ENCODE measurements at regions not wholly inside any gene's neighbourhood (a gene's known extent, or its start where the extent isn't known, plus 50 kb on each side); places are given as distances from the start of the nearest gene placed in this dataset.
"Not testable (repeated sequence)": the region's sequence is repeated elsewhere in the genome, so short reads cannot be mapped to it uniquely, and the experiment has no call there.

- H3F3A ChIP-seq (ENCODE audit: control insufficient read depth, insufficient read depth); H3K4me1 ChIP-seq (ENCODE audit: control insufficient read depth, low read length); H3K79me2 ChIP-seq (ENCODE audit: control insufficient read depth, low read length); H3K4me2 ChIP-seq (ENCODE audit: low read length); H3K9me2 ChIP-seq (replicated peaks; ENCODE audit: control insufficient read depth, low read length); H3K27ac ChIP-seq (ENCODE audit: low read depth, low read length); H3K4me3 ChIP-seq (ENCODE audit: low read length); H4K20me1 ChIP-seq (ENCODE audit: control insufficient read depth, insufficient read depth, low read depth, low read length); H3K27me3 ChIP-seq (ENCODE audit: control insufficient read depth, low read length); H3K36me3 ChIP-seq (ENCODE audit: control insufficient read depth, low read length); H3K9me3 ChIP-seq (ENCODE audit: control insufficient read depth, insufficient read depth, low read length): not testable (repeated sequence)
Measured at GRCh38 chr16:18263046-18263445, 73.5 kb downstream of the NPIPA8 start.

DNA sequence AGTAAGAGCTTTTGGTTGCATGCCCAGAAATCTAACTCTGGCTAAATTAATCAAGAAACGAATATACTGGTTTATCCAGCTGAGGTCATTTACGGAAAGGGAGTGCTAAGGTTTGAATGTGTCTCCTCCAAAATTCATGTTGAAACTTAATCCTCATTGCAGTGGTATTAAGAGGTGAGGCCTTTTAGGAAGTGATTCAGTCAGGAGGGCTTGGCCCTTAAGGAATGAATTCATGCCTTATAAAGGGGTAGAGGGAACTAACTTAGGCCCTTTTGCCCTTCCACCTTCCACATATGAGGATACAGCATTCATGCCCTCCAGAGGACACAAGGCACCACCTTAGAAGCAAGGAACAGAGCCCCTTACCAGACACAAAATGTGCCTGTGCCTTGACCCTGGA lies 74.7 kb downstream of the NPIPA8 start:
- H3K27me3 ChIP-seq (ENCODE audit: control insufficient read depth, low read length); H3K4me3 ChIP-seq (ENCODE audit: low read length); H3K36me3 ChIP-seq (ENCODE audit: control insufficient read depth, low read length); H3K27ac ChIP-seq (ENCODE audit: low read depth, low read length); H3K79me2 ChIP-seq (ENCODE audit: control insufficient read depth, low read length); H3K9me3 ChIP-seq (ENCODE audit: control insufficient read depth, insufficient read depth, low read length); H3K4me2 ChIP-seq (ENCODE audit: low read length); H3K9me2 ChIP-seq (replicated peaks; ENCODE audit: control insufficient read depth, low read length); H4K20me1 ChIP-seq (ENCODE audit: control insufficient read depth, insufficient read depth, low read depth, low read length); H3K4me1 ChIP-seq (ENCODE audit: control insufficient read depth, low read length); H3F3A ChIP-seq (ENCODE audit: control insufficient read depth, insufficient read depth): not testable (repeated sequence)

DNA sequence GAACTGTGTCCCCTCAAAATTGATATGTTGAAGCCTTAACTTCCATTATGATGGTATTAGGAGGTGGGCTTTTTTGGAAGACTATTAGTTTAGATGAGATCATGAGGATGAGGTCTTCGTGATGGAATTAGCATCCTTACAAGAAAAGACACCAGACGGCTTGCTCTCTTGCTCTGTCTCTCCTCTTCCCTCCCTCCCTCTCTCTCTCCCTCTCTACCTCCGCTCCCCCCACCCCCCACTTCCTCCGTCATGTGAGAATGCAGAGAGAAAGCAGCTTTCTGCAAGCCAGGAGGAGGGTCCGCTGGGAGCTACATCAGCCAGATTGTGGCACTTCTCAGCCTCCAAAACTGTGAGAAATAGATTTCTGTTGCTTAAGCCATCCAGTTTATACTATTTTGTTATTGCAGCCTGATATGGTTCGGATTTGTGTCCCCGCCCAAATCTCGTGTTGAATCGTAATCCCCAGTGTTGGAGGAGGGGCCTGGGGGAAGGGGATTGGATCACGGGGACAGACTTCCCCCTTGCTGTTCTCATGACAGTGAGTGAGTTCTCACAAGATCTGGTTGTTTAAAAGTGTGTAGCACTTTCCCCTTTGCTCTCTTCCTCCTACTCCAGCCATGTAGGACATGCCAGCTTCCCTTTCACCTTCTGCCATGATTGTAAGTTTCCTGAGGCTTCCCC lies 76.9 kb downstream of the NPIPA8 start:
- H3K27ac ChIP-seq (ENCODE audit: low read depth, low read length); H3K9me3 ChIP-seq (ENCODE audit: control insufficient read depth, insufficient read depth, low read length); H3K79me2 ChIP-seq (ENCODE audit: control insufficient read depth, low read length); H3K4me2 ChIP-seq (ENCODE audit: low read length); H3F3A ChIP-seq (ENCODE audit: control insufficient read depth, insufficient read depth); H4K20me1 ChIP-seq (ENCODE audit: control insufficient read depth, insufficient read depth, low read depth, low read length); H3K4me1 ChIP-seq (ENCODE audit: control insufficient read depth, low read length); H3K9me2 ChIP-seq (replicated peaks; ENCODE audit: control insufficient read depth, low read length); H3K36me3 ChIP-seq (ENCODE audit: control insufficient read depth, low read length); H3K4me3 ChIP-seq (ENCODE audit: low read length); H3K27me3 ChIP-seq (ENCODE audit: control insufficient read depth, low read length): not testable (repeated sequence)

GRCh38 chr16:18252943-18253342 lies 83.6 kb downstream of the NPIPA8 start:
- not testable (repeated sequence) for H3K9me2 ChIP-seq (replicated peaks; ENCODE audit: control insufficient read depth, low read length); H3K4me2 ChIP-seq (ENCODE audit: low read length); H3K36me3 ChIP-seq (ENCODE audit: control insufficient read depth, low read length); H3K79me2 ChIP-seq (ENCODE audit: control insufficient read depth, low read length); H3F3A ChIP-seq (ENCODE audit: control insufficient read depth, insufficient read depth); H3K27ac ChIP-seq (ENCODE audit: low read depth, low read length); H4K20me1 ChIP-seq (ENCODE audit: control insufficient read depth, insufficient read depth, low read depth, low read length); H3K27me3 ChIP-seq (ENCODE audit: control insufficient read depth, low read length); H3K4me3 ChIP-seq (ENCODE audit: low read length); H3K4me1 ChIP-seq (ENCODE audit: control insufficient read depth, low read length); H3K9me3 ChIP-seq (ENCODE audit: control insufficient read depth, insufficient read depth, low read length)

- not testable (repeated sequence) for H3K36me3 ChIP-seq (ENCODE audit: control insufficient read depth, low read length); H3K9me3 ChIP-seq (ENCODE audit: control insufficient read depth, insufficient read depth, low read length); H3K27me3 ChIP-seq (ENCODE audit: control insufficient read depth, low read length); H3K4me2 ChIP-seq (ENCODE audit: low read length); H3K4me1 ChIP-seq (ENCODE audit: control insufficient read depth, low read length); H3K27ac ChIP-seq (ENCODE audit: low read depth, low read length); H4K20me1 ChIP-seq (ENCODE audit: control insufficient read depth, insufficient read depth, low read depth, low read length); H3F3A ChIP-seq (ENCODE audit: control insufficient read depth, insufficient read depth); H3K79me2 ChIP-seq (ENCODE audit: control insufficient read depth, low read length); H3K4me3 ChIP-seq (ENCODE audit: low read length); H3K9me2 ChIP-seq (replicated peaks; ENCODE audit: control insufficient read depth, low read length)
Measured at GRCh38 chr16:18230505-18230904, 106.0 kb downstream of the NPIPA8 start.

GRCh38 chr16:18222054-18223009 lies 114.2 kb downstream of the NPIPA8 start:
- not testable (repeated sequence) for H3K27ac ChIP-seq (ENCODE audit: low read depth, low read length); H3K79me2 ChIP-seq (ENCODE audit: control insufficient read depth, low read length); H4K20me1 ChIP-seq (ENCODE audit: control insufficient read depth, insufficient read depth, low read depth, low read length); H3K9me3 ChIP-seq (ENCODE audit: control insufficient read depth, insufficient read depth, low read length); H3K36me3 ChIP-seq (ENCODE audit: control insufficient read depth, low read length); H3K4me3 ChIP-seq (ENCODE audit: low read length); H3K4me2 ChIP-seq (ENCODE audit: low read length); H3K9me2 ChIP-seq (replicated peaks; ENCODE audit: control insufficient read depth, low read length); H3F3A ChIP-seq (ENCODE audit: control insufficient read depth, insufficient read depth); H3K27me3 ChIP-seq (ENCODE audit: control insufficient read depth, low read length); H3K4me1 ChIP-seq (ENCODE audit: control insufficient read depth, low read length)

DNA sequence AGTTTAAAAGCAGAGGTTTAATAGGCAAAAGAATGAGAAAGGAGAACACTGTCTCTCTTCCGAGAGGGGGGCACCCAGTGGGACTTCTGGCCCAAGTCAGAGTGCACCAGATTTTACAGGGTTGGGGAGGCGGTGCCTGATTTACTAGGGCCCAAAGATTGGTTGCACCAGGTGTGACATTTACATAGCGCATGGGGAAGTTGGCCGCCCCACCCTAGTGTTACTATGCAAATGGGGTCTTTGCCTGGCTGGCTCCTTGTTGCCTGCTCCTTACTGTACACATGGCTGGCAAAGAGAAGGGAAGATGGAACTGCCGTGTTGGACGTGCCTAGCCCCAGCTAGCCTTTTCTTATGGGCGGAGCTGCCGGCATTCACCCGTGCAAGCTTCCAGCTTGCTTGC lies 118.8 kb downstream of the NPIPA8 start:
- not testable (repeated sequence) for H3K27me3 ChIP-seq (ENCODE audit: control insufficient read depth, low read length); H3K4me2 ChIP-seq (ENCODE audit: low read length); H3K79me2 ChIP-seq (ENCODE audit: control insufficient read depth, low read length); H4K20me1 ChIP-seq (ENCODE audit: control insufficient read depth, insufficient read depth, low read depth, low read length); H3K4me1 ChIP-seq (ENCODE audit: control insufficient read depth, low read length); H3K4me3 ChIP-seq (ENCODE audit: low read length); H3F3A ChIP-seq (ENCODE audit: control insufficient read depth, insufficient read depth); H3K27ac ChIP-seq (ENCODE audit: low read depth, low read length); H3K36me3 ChIP-seq (ENCODE audit: control insufficient read depth, low read length); H3K9me3 ChIP-seq (ENCODE audit: control insufficient read depth, insufficient read depth, low read length); H3K9me2 ChIP-seq (replicated peaks; ENCODE audit: control insufficient read depth, low read length)

DNA sequence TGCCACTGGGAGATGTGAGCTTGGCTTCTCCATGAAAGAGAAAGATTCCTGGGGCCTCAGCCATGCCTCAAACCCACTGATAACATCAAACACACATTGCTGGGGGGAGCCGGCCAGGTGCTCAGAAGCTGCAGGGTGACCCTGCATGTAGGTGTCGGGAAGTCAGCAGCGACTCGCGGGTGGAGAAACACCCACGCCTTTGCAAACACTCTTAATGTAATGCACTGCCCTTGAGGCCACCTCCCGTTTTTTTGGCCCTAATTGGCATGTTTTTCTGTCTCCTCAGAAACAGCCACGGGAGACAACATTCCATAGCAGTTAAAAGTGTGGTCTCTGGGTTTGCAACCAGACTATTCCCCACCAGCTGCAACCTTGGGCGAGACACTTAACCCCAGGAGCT lies 119.7 kb downstream of the NPIPA8 start:
- not testable (repeated sequence) for H3K36me3 ChIP-seq (ENCODE audit: control insufficient read depth, low read length); H3K27me3 ChIP-seq (ENCODE audit: control insufficient read depth, low read length); H3K4me3 ChIP-seq (ENCODE audit: low read length)

More for the DNA sequence above, 119.7 kb downstream of the NPIPA8 start:
- H3K4me1 ChIP-seq (ENCODE audit: control insufficient read depth, low read length); H3K27ac ChIP-seq (ENCODE audit: low read depth, low read length); H4K20me1 ChIP-seq (ENCODE audit: control insufficient read depth, insufficient read depth, low read depth, low read length); H3K9me2 ChIP-seq (replicated peaks; ENCODE audit: control insufficient read depth, low read length); H3K79me2 ChIP-seq (ENCODE audit: control insufficient read depth, low read length); H3K4me2 ChIP-seq (ENCODE audit: low read length); H3K9me3 ChIP-seq (ENCODE audit: control insufficient read depth, insufficient read depth, low read length); H3F3A ChIP-seq (ENCODE audit: control insufficient read depth, insufficient read depth): not testable (repeated sequence)
